Neural progenitor cell (in vitro differentiated cells): ENCODE measurements at regions not wholly inside any gene's neighbourhood (a gene's known extent, or its start where the extent isn't known, plus 50 kb on each side); places are given as distances from the start of the nearest gene placed in this dataset.

Source experiments
- DNase-seq: peaks from one replicate; pipeline ENCODE4 v3.0.0-alpha.2; 2016; ENCODE audit warnings: low spot score
- H2AFZ ChIP-seq: fragments of 200-600 bp; sonication (generic); replicated peaks from 2 replicates; pipeline ENCODE4 v1.6.1; 2016; ENCODE audit warnings: antibody characterized with exemption
- H3F3A ChIP-seq: fragments of 200-600 bp; sonication (generic); 2 replicates; pipeline ENCODE4 v1.6.1; 2016; ENCODE audit warnings: antibody characterized with exemption, low read depth
- H3K27ac ChIP-seq: fragments of 200-600 bp; sonication (generic); 2 replicates; pipeline ENCODE4 v1.5.1; 2016; ENCODE audit warnings: mild to moderate bottlenecking
- H3K27me3 ChIP-seq: fragments of 200-600 bp; sonication (generic); 2 replicates; pipeline ENCODE4 v1.6.1; 2016; ENCODE audit warnings: mild to moderate bottlenecking, moderate library complexity
- H3K36me3 ChIP-seq: fragments of 200-600 bp; sonication (generic); 2 replicates; pipeline ENCODE4 v1.5.1; 2016
- H3K4me1 ChIP-seq: fragments of 200-600 bp; sonication (generic); 2 replicates; pipeline ENCODE4 v1.6.1; 2016; ENCODE audit warnings: mixed run types
- H3K4me2 ChIP-seq: fragments of 200-600 bp; sonication (generic); 2 replicates; pipeline ENCODE4 v1.6.1; 2016
- H3K4me3 ChIP-seq: fragments of 200-600 bp; sonication (generic); 2 replicates; pipeline ENCODE4 v1.5.1; 2016
- H3K79me2 ChIP-seq: fragments of 200-600 bp; sonication (generic); 2 replicates; pipeline ENCODE4 v1.6.1; 2016; ENCODE audit warnings: low read depth
- H3K9ac ChIP-seq: fragments of 200-600 bp; sonication (generic); 2 replicates; pipeline ENCODE4 v1.6.1; 2016
- H3K9me3 ChIP-seq: fragments of 200-600 bp; sonication (generic); 2 replicates; pipeline ENCODE4 v1.5.1; 2016; ENCODE audit warnings: low read depth
- H4K20me1 ChIP-seq: fragments of 200-600 bp; sonication (generic); 2 replicates; pipeline ENCODE4 v1.6.1; 2016; ENCODE audit warnings: low read depth
- H3K27ac Mint-ChIP-seq: 3 replicates; pipeline ENCODE4 v1.8.0; 2021; ENCODE audit warnings: mixed read lengths
- H3K27me3 Mint-ChIP-seq: 2 replicates; pipeline ENCODE4 v1.8.0; 2022; ENCODE audit warnings: low read depth, mild to moderate bottlenecking, inconsistent platforms, moderate library complexity, mixed read lengths; ENCODE audit not compliant: insufficient read depth
- H3K36me3 Mint-ChIP-seq: 3 replicates; pipeline ENCODE4 v1.8.0; 2021; ENCODE audit warnings: mixed read lengths
- H3K4me1 Mint-ChIP-seq: 3 replicates; pipeline ENCODE4 v1.8.0; 2021; ENCODE audit warnings: mixed read lengths
- H3K4me3 Mint-ChIP-seq: 3 replicates; pipeline ENCODE4 v1.8.0; 2021; ENCODE audit warnings: mild to moderate bottlenecking, moderate library complexity, mixed read lengths
- H3K9me3 Mint-ChIP-seq: 3 replicates; pipeline ENCODE4 v1.8.0; 2020; ENCODE audit warnings: mixed read lengths
- EZH2 ChIP-seq: fragments of 200-600 bp; sonication (generic); IDR thresholded peaks from 2 replicates; pipeline ENCODE4 v1.6.1; 2017; ENCODE audit warnings: antibody characterized with exemption, mild to moderate bottlenecking, moderate library complexity
- EZH2phosphoT487 ChIP-seq: fragments of 200-600 bp; sonication (generic); IDR thresholded peaks from 2 replicates; pipeline ENCODE4 v1.6.1; 2017; ENCODE audit warnings: antibody characterized with exemption
- TF ChIP-seq, protein P1 (sequence below): fragments of 200-600 bp; sonication (generic); IDR thresholded peaks from 2 replicates; pipeline ENCODE4 v1.5.1; 2017; ENCODE audit warnings: antibody characterized with exemption, mild to moderate bottlenecking

DNA sequence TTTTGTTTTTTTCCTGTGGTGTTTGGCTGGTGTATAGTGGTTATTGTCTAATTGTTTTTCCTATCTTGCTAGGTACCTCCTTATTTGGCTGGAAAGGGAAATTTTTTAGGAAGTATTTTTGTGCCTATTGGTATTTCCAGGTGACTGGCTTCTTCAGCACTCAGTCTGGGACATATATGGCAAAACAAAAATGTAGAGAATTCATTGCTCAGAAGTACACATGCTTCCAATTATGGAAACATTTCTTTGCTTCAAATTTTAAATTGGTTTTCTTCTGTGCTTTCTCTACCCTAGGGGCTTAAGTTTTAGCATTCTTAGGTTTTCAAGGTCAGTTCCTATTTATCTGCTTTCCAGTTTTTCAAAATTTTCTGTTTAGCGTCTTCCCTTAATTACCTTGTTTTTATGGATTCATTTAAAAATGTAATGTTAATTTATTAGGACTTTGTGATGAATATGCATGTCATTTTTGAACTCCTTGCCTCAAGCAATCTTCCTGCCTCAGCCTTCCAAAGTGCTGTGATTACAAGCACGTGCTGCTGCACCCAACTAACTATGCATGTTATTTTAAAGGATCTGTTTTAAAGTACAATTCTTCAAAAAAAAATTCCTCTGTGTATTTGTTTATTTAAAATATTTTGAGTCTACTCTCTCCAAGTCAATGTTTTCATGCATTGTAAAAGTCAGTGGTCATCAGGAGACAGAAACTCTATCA, 231.9 kb upstream of the DPPA4 start:
- Histone ChIP-seq H3K27ac (no peak overlapping the region), H3K4me3 (no peak overlapping the region), H3K9me3 (no peaks in the 10 kb centered on the region), H3K27me3 (no peaks in the 10 kb centered on the region), H3K79me2 (no peaks in the 10 kb centered on the region), H2AFZ (no peak overlapping the region), H3K4me1 (peaks cover 3% of the 10 kb centered on the region), H3K4me2 (no peak overlapping the region), H4K20me1 (no peaks in the 10 kb centered on the region), H3F3A (no peaks in the 10 kb centered on the region), H3K36me3 (no peaks in the 10 kb centered on the region), H3K9ac (no peak overlapping the region)
- TF ChIP-seq EZH2phosphoT487, result no peak
- TF ChIP-seq, protein P1, sequence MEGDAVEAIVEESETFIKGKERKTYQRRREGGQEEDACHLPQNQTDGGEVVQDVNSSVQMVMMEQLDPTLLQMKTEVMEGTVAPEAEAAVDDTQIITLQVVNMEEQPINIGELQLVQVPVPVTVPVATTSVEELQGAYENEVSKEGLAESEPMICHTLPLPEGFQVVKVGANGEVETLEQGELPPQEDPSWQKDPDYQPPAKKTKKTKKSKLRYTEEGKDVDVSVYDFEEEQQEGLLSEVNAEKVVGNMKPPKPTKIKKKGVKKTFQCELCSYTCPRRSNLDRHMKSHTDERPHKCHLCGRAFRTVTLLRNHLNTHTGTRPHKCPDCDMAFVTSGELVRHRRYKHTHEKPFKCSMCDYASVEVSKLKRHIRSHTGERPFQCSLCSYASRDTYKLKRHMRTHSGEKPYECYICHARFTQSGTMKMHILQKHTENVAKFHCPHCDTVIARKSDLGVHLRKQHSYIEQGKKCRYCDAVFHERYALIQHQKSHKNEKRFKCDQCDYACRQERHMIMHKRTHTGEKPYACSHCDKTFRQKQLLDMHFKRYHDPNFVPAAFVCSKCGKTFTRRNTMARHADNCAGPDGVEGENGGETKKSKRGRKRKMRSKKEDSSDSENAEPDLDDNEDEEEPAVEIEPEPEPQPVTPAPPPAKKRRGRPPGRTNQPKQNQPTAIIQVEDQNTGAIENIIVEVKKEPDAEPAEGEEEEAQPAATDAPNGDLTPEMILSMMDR, result no peak
- TF ChIP-seq EZH2, result no peak
- Mint-ChIP-seq H3K27ac (no peak overlapping the region), H3K36me3 (peaks cover 1% of the 10 kb centered on the region), H3K4me3 (no peak overlapping the region), H3K27me3 (peaks cover 4% of the 10 kb centered on the region), H3K4me1 (peaks cover 27% of the 10 kb centered on the region), H3K9me3 (no peaks in the 10 kb centered on the region)
- no peak for DNase-seq

DNA sequence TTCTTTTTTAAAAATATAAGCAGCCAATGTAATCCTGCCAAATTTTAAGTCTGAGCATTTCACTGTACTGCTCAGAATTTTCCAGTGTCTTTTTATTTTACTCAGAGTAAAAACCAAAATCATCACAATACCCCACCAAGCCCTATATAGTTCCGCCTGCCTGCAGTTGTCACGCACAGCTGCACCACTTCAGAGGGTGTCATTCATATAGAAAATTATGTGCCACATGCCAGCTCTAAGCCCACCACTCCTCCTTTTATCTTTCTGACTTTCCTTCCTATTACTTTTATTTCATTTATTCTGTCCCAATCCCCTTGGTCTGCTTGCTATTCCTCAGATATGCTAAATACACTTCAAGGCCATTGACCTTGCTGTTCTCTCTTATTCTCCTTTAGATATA, 233.1 kb upstream of the DPPA4 start:
- no peak overlapping the region for H2AFZ ChIP-seq
- no peaks in the 10 kb centered on the region for H3K79me2 ChIP-seq
- peaks cover 1% of the 10 kb centered on the region for H3K36me3 Mint-ChIP-seq
- no peaks in the 10 kb centered on the region for H3F3A ChIP-seq
- H3K36me3 ChIP-seq, result no peaks in the 10 kb centered on the region
- H3K9me3 ChIP-seq, result no peaks in the 10 kb centered on the region
- H3K4me1 Mint-ChIP-seq, result peaks cover 27% of the 10 kb centered on the region
- peaks cover 4% of the 10 kb centered on the region for H3K27me3 Mint-ChIP-seq
- no peaks in the 10 kb centered on the region for H4K20me1 ChIP-seq
- no peak overlapping the region for H3K4me3 ChIP-seq
- H3K9ac ChIP-seq, result no peak overlapping the region
- no peaks in the 10 kb centered on the region for H3K9me3 Mint-ChIP-seq
- H3K4me3 Mint-ChIP-seq, result no peak overlapping the region
- no peaks in the 10 kb centered on the region for H3K27me3 ChIP-seq
- H3K27ac ChIP-seq, result no peak overlapping the region
- DNase-seq, result no peak
- H3K4me1 ChIP-seq, result peaks cover 3% of the 10 kb centered on the region
- H3K4me2 ChIP-seq, result no peak overlapping the region
- no peak overlapping the region for H3K27ac Mint-ChIP-seq
- no peak for TF ChIP-seq EZH2
- TF ChIP-seq EZH2phosphoT487, result no peak
- TF ChIP-seq, protein P1, result no peak

DNA sequence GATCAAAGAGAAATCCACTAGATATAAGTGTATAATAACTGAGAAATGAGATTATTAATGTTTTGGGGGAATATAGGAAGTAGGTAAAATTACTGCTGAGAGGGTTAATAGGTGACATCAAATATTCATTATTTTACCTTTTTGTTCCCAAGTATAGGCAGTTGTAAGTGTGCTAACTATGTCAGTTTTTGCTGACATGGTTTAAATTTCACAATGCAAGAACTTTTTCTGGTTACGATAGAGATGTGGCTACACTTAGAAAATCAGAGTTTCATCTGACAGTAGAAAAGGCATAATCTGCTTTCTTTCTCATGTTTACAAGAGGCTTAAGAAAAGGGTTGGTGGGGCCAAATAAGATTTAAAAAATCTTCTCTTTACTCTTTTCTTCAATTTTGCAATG, 235.0 kb upstream of the DPPA4 start:
- H2AFZ ChIP-seq, result no peak overlapping the region
- H3K4me3 ChIP-seq, result no peak overlapping the region
- no peak for TF ChIP-seq EZH2phosphoT487
- TF ChIP-seq, protein P1, result no peak
- no peak for TF ChIP-seq EZH2
- no peaks in the 10 kb centered on the region for H3F3A ChIP-seq
- no peak overlapping the region for H3K27ac ChIP-seq
- no peak overlapping the region for H3K4me2 ChIP-seq
- Mint-ChIP-seq H3K4me1 (peaks cover 27% of the 10 kb centered on the region), H3K27me3 (peaks cover 4% of the 10 kb centered on the region), H3K9me3 (no peaks in the 10 kb centered on the region), H3K4me3 (no peak overlapping the region), H3K27ac (no peak overlapping the region), H3K36me3 (peaks cover 1% of the 10 kb centered on the region)
- H3K9ac ChIP-seq, result no peak overlapping the region
- H3K27me3 ChIP-seq, result no peaks in the 10 kb centered on the region
- no peaks in the 10 kb centered on the region for H3K9me3 ChIP-seq
- DNase-seq, result no peak
- no peaks in the 10 kb centered on the region for H3K36me3 ChIP-seq
- no peaks in the 10 kb centered on the region for H4K20me1 ChIP-seq
- no peaks in the 10 kb centered on the region for H3K79me2 ChIP-seq
- H3K4me1 ChIP-seq, result peaks cover 3% of the 10 kb centered on the region
